ENCODE measurements at regions not wholly inside any gene's neighbourhood (a gene's known extent, or its start where the extent isn't known, plus 50 kb on each side); places are given as distances from the start of the nearest gene placed in this dataset.
"Not testable (repeated sequence)": the region's sequence is repeated elsewhere in the genome, so short reads cannot be mapped to it uniquely, and the experiment has no call there.

DNA sequence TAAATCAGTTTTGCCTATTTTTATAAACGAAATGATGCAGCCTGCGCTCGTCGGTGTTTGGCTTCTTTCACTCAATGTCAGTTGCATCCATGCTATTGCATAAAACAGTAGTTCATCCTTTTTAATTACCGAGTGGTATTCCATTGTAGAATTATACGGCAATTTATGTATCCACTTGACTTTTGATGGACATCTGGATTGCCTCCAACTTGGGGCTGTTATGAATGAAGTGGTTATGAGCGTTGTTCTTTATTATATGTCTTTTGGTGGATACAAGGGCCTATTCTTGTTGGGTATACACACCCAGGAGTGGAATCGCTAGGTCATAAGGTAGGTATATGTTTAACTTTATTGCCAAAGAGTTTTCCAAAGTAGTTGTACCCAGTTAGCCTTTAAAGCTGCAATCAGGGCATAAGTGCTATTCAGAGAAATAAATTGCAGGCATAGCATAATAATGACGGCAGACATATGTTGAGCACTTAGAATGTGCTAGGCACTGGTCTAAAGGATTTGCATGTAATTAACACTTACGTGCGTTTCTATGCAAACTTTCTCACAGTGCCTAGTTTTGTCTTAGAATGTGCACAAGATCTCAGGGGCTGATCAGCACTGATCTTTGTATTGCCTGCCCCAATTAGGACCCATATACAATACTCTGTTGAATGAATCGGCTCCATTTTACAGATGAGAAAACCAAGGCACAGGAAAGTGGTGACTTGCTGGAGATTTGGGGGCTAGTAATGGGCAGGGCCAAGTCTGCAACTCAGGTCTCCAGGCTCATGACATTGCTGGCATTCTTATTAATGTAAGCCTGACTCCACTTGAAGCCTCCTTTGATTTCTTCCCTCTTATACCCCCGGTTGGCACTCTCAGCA is 407.0 kb downstream of the BCOR start:
- DNase-seq (ENCODE audit: low read depth in 2 of 2), result no peak

DNA sequence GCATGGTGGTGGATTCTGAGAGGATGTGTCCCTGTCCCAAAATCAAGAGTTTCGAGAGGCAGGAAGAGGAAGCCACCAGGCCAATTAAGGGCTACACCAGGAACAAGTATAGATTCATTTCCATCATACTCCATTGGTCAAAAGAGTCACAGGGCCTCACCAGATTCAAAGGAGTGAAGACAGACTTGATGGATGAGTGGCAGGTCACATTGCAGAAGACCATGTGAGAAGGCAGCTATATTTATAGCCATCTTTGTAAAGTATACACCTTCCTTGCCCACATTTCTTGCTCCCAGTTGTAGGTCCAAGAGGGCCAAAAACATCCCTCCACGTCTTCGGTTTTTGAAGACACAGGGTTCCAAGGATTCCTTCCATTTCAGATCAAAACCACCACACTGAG is 406.0 kb downstream of the BCOR start:
- DNase-seq (ENCODE audit: low read depth in 2 of 2), result no peak

DNA sequence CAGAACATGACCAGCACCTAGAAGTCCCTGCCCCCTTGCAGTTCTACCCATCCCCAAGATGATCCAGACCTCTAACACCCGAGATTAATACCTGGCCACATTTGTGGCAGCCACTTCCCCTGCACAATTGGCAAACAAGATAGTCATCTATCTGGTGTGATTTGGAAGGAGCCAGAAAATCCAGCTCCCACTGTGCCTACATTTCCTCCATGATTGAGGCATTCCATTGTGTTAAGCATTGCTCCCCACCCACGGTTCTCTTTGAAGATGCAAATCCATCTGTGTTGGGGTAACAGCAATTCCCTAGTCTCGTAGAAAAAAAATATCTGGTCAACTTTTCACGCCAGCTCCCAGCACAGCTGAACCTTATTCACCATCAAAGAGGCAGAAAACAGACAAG is 405.0 kb downstream of the BCOR start:
- DNase-seq (ENCODE audit: low read depth in 2 of 2), result no peak

DNA sequence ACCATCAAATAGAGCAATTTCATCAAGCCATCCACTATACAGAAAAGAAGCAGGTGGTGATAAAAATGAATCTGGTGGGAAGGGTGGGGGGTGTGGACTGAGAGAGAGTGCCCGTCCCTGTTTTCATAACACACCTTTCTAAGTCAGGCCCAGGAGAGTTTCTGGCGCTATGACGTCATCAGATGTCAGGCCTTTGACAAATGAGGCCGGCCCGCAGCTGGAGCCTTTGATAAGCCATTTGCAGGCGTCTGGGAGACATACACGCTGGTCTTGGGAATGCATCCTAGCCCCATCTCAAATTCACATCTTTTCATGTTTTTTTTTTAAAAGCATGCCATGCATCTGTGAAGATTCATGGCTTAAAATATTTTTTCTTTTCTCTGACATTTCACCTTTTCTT is 404.5 kb downstream of the BCOR start:
- DNase-seq (ENCODE audit: low read depth in 2 of 2), result no peak

DNA sequence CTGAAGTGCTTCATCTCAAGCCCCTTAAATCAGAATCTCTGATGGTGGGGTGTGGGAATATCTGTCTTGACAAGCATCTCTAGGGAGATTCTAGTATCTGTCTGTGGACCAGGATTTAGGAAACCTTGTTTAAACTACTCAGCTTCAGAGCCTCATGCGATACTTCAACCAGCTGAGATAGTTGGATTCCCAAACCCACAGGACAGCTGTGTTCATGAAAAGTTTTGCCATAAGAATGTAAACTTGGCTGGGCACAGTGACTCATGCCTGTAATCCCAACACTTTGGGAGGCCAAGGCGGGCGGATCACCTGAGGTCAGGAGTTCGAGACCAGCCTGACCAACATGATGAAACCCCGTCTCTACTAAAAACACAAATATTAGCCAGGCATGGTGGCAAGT is 395.1 kb downstream of the BCOR start:
- DNase-seq (ENCODE audit: low read depth in 2 of 2), result not testable (repeated sequence)

DNA sequence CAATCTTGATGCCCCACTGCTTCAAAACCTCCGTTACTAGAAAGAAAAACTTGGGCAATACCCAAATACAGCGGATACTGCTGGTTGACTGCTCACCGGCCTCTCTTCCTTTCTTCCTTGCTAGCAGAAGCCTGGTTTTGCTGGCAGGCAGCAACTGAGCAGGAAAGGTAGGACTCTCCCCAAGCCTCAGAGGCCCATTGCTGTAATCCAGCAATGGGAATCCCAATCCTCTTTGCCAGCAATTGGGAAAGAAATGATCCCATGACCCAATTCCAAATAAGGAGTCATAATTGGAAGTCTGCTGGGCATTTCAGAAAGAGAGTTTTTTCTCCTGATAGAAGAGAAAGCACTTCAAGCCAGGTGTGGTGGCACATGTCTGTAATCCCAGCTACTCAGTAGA is 394.5 kb downstream of the BCOR start:
- no peak for DNase-seq (ENCODE audit: low read depth in 2 of 2)

DNA sequence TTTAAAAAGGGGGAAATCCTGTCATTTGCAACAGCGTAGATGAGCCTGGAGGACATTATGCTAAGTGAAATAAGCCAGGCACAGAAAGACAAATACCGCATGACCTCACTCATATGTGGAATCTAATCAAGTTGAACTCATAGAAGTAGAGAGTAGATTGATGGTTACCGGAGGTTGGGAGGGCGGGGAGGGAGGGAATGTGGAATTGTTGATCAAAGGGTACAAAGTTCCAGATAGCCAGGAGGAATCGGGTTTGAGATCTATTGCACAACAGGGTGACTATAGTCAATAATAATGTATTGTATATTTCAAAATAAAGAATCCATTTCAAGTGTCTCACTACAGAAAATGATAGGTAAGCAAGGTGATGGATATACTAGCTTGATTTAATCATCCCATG is 393.2 kb downstream of the BCOR start:
- no peak for DNase-seq (ENCODE audit: low read depth in 2 of 2)

DNA sequence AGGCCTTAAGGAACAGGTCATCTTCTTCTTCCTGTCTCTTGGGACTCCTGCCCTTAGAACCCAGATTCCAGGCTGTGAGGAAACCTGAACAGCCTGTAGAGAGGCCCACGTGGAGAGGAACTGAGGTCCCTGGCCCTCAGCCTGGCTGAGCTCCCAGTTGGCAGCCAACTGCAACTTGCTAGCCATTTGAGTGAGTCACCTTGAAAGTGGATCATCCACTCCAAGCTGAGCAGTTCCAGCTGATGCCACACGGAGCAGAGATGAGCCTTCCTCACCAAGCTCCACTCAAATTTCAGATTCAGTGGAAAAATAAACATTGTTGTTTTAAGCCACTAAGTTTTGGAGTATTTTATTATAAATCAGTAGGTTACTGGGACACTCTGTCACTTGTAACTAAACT is 392.5 kb downstream of the BCOR start:
- peak; percentile 72 to 89 for DNase-seq (ENCODE audit: low read depth in 2 of 2)

DNA sequence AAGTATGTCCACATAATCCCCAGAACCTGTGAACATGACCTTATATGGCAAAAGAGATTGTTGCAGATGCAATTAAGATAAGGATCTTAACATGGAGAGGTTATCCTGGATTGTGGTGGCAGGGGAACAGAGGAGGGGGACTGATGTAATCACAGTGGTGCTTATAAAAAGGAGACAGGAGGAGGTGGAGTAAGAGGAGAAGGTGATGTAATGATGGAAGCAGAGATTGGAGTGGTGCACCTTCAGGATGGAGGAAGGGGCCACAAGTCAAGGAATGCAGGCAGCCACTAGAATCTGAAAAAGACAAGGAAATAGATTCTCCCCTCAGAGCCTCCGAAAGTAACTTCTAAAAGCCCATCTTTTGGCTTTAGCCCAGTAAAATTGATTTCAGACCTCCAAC is 388.4 kb downstream of the BCOR start:
- no peak for DNase-seq (ENCODE audit: low read depth in 2 of 2)

DNA sequence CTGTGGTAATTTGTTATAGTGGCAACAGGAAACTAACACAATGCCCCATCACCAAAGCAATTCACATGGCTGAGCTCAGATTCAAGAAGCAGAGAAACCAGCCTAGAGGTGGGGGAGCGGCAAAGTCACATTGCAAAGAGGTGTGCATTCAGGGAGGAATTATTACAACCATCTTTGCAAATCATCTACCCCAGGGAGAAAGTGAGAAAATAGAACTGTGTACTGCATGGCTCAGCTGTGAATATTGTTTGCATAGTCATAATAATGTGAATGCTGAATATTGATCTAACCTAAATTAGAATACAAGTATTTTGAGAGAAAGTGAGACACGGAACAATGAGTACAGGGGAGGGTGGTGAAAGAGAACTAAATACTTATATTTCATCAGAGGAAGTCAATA is 387.9 kb downstream of the BCOR start:
- DNase-seq (ENCODE audit: low read depth in 2 of 2), result no peak

DNA sequence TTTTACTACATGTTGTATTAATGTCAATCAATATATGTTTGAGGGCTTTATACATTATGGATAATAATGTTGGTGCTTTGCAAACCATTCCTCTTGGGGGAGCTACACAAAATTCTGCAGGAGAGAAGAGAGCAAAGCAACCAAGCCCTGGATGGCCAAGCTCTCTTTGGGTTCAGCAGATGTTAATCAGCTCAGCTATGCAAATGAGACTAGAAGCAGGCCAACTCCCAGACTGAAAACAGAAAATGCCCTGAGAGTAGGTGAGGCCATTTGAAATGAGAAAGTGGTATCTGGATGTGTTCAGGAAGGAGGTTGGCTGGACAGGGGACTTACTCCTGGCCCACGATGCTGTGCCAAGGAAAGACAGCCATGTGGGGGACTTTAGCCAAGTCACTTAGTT is 387.0 kb downstream of the BCOR start:
- DNase-seq (ENCODE audit: low read depth in 2 of 2), result no peak

DNA sequence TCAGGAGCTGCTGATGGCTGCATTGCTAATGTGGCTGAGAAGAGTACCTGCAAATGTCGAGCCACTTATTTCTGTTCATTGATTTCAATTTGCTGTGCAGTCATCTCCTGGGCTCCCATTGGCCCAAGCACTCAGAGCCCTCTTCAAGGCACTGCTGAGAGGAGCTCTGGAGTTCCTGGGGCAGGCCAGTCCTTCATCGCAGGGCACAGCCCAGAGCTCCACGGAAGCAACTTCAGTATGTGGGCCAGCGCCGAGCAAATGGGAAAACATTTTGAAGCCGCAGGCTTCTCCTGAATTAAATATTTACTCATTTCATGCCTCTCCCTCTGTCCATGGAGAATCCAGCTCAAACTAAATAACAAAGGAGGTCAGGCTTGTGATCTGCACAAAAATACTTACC is 383.3 kb downstream of the BCOR start:
- DNase-seq (ENCODE audit: low read depth in 2 of 2), result no peak

DNA sequence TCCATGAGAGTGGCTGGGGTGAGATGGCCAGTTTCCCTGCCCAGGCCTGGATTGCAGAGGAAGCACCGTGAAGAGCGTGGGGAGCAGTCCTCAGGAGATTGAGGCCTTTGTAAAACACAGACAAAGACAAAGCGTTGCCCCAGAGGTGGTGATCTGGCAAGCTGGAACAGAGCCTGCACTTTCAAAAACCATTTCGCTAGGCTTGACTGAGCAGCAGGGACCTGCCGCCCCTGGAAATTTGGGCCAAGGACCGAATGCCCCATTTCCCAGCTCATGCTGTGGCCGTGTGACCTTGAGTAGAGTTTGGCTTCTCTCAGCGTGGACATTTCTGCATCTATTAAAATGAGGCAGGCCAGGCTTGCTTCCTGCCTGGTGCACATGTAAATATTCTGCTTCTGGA is 381.4 kb downstream of the BCOR start:
- DNase-seq (ENCODE audit: low read depth in 2 of 2), result no peak

DNA sequence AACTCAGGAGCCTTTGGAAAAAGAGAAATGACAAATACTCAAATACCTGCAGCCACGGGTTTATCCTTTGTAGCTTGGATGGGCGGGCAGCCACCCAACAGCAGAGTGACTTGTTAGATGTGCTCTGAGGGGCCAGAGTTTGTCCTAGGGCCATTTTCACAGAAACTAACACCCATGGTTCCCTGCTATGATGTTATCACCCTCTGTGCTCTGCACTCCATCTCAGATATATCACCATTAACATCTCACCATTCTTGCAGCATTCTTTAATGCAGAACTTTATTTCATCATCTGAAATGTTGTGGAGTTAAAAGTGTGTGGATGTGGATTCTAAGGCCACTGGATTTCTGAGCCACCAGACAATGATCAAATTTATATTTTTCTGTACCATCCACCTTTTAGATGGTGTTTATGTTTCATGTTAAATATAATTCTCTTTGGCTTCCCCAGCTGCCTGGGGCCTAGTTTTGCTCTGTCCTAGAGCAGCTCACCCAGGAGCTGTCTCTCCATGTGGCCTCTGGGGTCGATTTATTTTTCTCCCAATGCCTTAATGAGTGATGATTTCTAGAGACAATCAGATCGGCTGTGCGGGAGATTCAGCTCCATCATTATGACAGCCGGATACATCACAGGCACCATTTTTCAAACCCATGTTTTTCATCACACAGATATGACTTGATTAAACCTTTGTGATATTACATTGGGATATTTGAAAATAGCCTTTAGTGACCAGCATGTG is 380.8 kb downstream of the BCOR start:
- no peak for DNase-seq (ENCODE audit: low read depth in 2 of 2)

DNA sequence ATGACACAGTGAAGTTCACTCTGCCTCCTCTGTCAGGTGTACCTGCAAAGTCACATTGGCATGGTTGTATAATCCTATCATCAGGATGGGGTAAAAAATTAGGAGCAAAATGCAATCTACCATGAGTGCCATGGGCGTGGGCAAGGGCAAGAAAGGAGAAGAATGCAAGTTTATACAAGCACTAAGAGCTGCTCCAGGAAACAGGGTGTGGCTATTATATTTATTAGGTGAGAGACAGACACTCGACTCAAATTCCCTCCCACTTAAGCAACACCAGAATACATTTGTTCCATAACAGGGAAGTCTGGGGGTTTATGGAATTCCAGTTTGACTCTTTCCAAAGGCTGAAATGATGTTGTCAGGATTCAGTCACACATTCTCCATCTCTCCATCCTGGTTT is 378.8 kb downstream of the BCOR start:
- no peak for DNase-seq (ENCODE audit: low read depth in 2 of 2)

DNA sequence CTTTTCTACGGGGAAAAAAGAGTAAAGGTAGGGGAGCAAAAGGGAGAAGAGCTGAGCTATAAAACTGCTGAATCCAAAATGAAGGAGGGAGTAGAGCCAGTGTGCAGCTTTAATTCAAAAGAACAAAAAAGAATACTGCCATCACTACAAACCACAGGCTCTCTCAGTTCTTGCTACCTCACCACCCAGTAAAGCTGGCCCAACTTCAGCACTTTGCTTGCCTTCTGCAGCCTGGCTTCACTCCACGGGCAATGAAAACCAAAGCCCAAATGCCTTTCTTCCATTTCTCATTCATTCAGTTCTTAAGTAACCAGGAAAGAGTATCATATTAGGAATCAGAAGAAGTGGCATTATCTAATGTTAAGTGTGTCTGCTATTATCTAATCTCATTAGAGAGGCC is 376.8 kb downstream of the BCOR start:
- DNase-seq (ENCODE audit: low read depth in 2 of 2), result no peak

DNA sequence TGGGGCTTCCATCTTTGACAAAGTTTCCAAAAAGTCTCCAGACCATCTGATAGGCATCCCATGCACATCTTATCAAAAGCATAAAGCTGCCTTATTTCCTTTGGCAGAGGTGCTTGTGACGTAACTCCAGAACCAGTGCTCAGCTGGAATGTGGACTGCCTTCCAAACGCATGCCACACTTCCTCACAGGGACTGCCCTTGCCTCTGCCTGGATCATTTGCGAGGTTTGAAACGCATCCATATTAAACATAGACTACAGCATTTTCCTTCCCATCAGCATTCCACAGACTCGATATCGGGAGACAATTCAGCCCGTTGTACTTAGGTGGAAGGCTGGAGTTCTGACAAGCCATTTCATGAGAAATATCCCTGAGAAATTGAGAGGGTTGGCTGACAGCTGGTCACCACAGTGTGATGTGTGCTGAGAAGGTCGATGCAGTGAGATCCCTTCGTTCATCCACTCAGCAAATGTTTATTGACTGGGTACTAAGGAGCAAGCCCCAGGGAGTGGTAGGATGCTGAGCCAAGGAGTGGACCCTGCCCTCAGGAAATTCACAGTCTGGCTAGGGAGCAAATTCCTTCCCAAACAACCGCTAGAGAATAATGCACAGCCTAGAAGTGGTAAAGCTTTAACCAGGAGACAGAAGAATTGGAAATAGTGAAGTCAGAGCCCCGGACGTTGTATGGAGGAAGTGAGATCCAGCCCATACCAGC is 376.0 kb downstream of the BCOR start:
- peak in 1 of 2 donors; percentile 29 for DNase-seq (ENCODE audit: low read depth in 2 of 2)

DNA sequence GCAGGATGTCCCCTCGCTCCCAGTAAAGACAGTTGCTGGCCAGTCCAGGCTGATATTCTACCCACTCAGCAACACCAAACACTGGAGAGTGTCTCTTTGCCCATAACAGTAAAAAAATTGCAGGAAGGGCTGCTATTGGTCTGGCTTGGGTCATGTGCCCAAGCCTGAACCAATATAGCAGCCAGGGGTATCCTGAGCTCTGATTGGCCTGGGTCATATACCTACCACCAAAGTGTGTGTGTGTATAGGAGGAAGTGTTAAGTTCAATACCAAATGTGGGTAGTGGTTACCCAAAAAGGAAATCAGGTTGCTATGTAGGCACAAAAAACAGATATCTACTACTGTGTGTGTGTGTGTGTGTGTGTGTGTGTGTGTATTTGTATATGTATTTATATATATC is 373.2 kb downstream of the BCOR start:
- peak; percentile 3 to 29 for DNase-seq (ENCODE audit: low read depth in 2 of 2)

DNA sequence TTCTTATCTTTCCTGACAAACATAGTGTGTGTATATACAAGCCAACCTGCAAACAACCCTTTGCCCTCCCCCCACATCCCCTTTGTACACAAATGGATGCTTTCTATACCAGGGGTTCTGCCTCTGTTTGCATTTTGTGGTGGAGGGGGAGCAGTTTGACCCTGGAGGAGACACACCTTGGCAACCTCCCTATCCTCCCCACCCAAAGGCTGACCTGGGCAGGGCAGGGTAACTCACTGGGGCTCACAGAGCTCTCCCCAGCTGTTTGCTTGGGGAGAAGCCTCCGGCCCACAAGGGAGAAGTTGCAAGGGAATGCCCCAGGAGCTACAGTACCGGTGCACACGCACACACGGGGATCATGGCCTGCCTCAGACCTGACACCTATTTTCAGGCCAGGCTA is 372.6 kb downstream of the BCOR start:
- no peak for DNase-seq (ENCODE audit: low read depth in 2 of 2)

DNA sequence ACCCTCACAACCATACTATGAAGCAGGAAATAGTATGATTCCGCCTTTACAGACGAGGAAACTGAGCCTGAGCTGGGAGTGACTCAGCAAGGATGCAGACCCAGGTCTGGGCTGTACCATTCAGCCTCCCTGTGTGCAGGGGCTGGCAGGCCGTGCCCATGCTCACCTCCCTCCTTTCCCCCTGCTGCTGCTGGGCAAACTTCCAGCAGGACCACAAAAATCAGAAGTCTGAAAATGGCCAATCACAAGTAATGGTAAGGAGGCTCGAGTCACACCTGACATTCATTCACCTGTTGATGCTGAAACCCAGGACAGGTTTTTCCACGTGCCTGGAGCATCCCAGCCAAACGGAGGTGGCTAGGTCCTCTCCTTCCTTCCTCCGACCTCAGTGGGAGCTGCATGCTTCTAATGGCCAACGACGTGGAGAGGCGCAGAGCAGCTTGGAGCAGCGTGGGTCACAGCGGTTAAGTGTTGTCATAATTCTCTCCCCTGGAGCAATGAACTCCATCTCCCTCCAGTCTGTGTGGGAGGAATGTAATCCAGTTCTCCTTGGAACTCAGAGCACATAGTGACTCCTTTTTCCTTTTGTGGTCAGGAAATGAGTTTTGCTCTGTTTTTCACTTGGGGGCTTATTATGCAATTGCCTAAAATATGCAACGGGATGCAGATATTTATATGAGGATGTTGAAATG is 371.7 kb downstream of the BCOR start:
- DNase-seq (ENCODE audit: low read depth in 2 of 2), result no peak

DNA sequence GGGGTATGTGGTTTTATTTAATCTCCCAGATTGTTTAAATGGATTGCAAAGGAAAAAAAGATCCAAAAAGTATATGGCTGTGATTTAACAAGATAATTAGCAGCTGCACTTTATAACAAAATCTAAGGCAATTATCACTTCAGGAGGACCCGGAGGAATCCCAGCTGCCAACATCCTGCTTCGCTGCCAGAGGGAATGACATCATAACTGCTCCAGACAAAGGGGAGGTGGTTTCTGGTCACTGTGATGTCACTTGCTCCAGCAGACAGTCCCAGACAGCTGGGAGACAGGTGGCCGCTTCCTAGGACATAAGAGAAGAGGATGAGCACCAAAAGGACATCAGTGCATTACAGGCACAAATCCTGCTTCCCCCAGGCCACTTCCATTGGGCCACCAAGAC is 371.0 kb downstream of the BCOR start:
- DNase-seq (ENCODE audit: low read depth in 2 of 2), result peak in 1 of 2 donors; percentile 46

DNA sequence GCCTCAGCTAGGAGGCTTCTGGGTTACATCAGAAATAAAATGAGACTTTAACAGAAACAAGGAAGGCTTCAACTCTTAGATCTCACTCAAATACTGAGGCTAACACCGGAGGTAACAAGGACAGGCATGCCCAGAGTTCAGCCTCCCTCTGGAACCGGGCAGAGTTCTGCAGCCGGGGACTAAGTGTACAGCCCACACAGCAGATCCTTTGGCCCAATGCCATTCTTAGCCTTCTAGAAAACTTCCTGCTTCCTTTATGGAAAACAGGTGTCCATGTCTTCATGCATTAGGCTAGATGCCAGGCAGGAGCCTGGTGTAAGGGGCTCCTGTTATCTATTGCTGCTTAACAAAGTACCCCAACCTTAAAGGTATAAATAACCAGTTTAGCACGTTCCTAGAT is 369.7 kb downstream of the BCOR start:
- peak in 1 of 2 donors; percentile 54 for DNase-seq (ENCODE audit: low read depth in 2 of 2)

All from dermis microvascular lymphatic vessel endothelial cell (primary cell).